ENCODE measurements at regions not wholly inside any gene's neighbourhood (a gene's known extent, or its start where the extent isn't known, plus 50 kb on each side); places are given as distances from the start of the nearest gene placed in this dataset.
A peak's percentile ranks its signal among the peaks of the same experiment; 100 is the strongest.

- peaks cover 26% of the 10 kb centered on the region for H3K4me1 Mint-ChIP-seq
- peaks cover 9% of the 10 kb centered on the region for H3K4me1 ChIP-seq
- no peaks in the 10 kb centered on the region for H3K36me3 Mint-ChIP-seq
- peaks cover 15% of the 10 kb centered on the region for H3F3A ChIP-seq (ENCODE audit: low read depth)
- no peak overlapping the region for H3K27ac ChIP-seq
- peak overlapping the region; percentile 94 for H3K4me2 ChIP-seq
- peak; percentile 82 for DNase-seq (ENCODE audit: low spot score)
- no peak for TF ChIP-seq CTCF (IDR thresholded peaks at IDR 0.05)
- peak; percentile 70 for TF ChIP-seq EZH2phosphoT487 (IDR thresholded peaks at IDR 0.05)
- TF ChIP-seq EZH2 (IDR thresholded peaks at IDR 0.05) = peak; percentile 72
- peak overlapping the region; percentile 44 for H3K4me3 ChIP-seq
- peaks cover 100% of the 10 kb centered on the region for H3K27me3 ChIP-seq
- no peaks in the 10 kb centered on the region for H3K9me3 ChIP-seq (ENCODE audit: low read depth)
- no peaks in the 10 kb centered on the region for H3K36me3 ChIP-seq
- H4K20me1 ChIP-seq (ENCODE audit: low read depth) = peaks cover 10% of the 10 kb centered on the region
- H3K79me2 ChIP-seq (ENCODE audit: low read depth) = no peaks in the 10 kb centered on the region
- H2AFZ ChIP-seq (replicated peaks) = peak overlapping the region; percentile 97
- H3K4me3 Mint-ChIP-seq = peak overlapping the region; percentile 94
- peaks cover 40% of the 10 kb centered on the region for H3K27me3 Mint-ChIP-seq (ENCODE audit: insufficient read depth, low read depth)
- H3K9ac ChIP-seq = no peak overlapping the region
- H3K9me3 Mint-ChIP-seq = no peaks in the 10 kb centered on the region
- peak overlapping the region; percentile 86 for H3K27ac Mint-ChIP-seq
Observed at GRCh38 chr10:22475651-22476600, 130.6 kb downstream of the SPAG6 start.

GRCh38 chr10:22476601-22477321, 131.5 kb downstream of the SPAG6 start:
- Histone ChIP-seq H3K79me2 (ENCODE audit: low read depth) (no peaks in the 10 kb centered on the region), H3K36me3 (no peaks in the 10 kb centered on the region), H3K27me3 (peaks cover 100% of the 10 kb centered on the region), H3K9ac (no peak overlapping the region), H3K4me1 (peaks cover 11% of the 10 kb centered on the region), H3F3A (ENCODE audit: low read depth) (peaks cover 17% of the 10 kb centered on the region), H3K4me2 (peak overlapping the region; percentile 94), H3K27ac (no peak overlapping the region), H3K4me3 (peak overlapping the region; percentile 44), H2AFZ (replicated peaks) (peak overlapping the region; percentile 97), H4K20me1 (ENCODE audit: low read depth) (peaks cover 10% of the 10 kb centered on the region), H3K9me3 (ENCODE audit: low read depth) (no peaks in the 10 kb centered on the region)
- no peaks in the 10 kb centered on the region for H3K36me3 Mint-ChIP-seq
- H3K9me3 Mint-ChIP-seq = no peaks in the 10 kb centered on the region
- peak overlapping the region; percentile 87 for H3K4me3 Mint-ChIP-seq
- H3K27me3 Mint-ChIP-seq (ENCODE audit: insufficient read depth, low read depth) = peaks cover 40% of the 10 kb centered on the region
- no peak overlapping the region for H3K27ac Mint-ChIP-seq
- H3K4me1 Mint-ChIP-seq = peaks cover 28% of the 10 kb centered on the region
- TF ChIP-seq CTCF (IDR thresholded peaks at IDR 0.05) (no peak), EZH2phosphoT487 (IDR thresholded peaks at IDR 0.05) (peak; percentile 9), EZH2 (IDR thresholded peaks at IDR 0.05) (peak; percentile 64)
- peak; percentile 64 for DNase-seq (ENCODE audit: low spot score)

- Histone ChIP-seq H2AFZ (replicated peaks) (peak overlapping the region; percentile 97), H3K4me3 (peak overlapping the region; percentile 44)
- no peaks in the 10 kb centered on the region for H3K36me3 Mint-ChIP-seq
Observed at GRCh38 chr10:22477334-22478287, 132.3 kb downstream of the SPAG6 start.

More at GRCh38 chr10:22477334-22478287, 132.3 kb downstream of the SPAG6 start:
- H3K79me2 ChIP-seq (ENCODE audit: low read depth) = no peaks in the 10 kb centered on the region
- peaks cover 36% of the 10 kb centered on the region for H3K4me1 Mint-ChIP-seq
- H3K27ac Mint-ChIP-seq = no peak overlapping the region
- peak; percentile 76 for DNase-seq (ENCODE audit: low spot score)
- H3K9me3 ChIP-seq (ENCODE audit: low read depth) = no peaks in the 10 kb centered on the region
- H3K27me3 Mint-ChIP-seq (ENCODE audit: insufficient read depth, low read depth) = peaks cover 42% of the 10 kb centered on the region
- peaks cover 10% of the 10 kb centered on the region for H4K20me1 ChIP-seq (ENCODE audit: low read depth)
- H3K4me3 Mint-ChIP-seq = peak overlapping the region; percentile 87
- H3K9me3 Mint-ChIP-seq = no peaks in the 10 kb centered on the region
- H3K36me3 ChIP-seq = no peaks in the 10 kb centered on the region
- H3K4me1 ChIP-seq = peaks cover 15% of the 10 kb centered on the region
- H3F3A ChIP-seq (ENCODE audit: low read depth) = peaks cover 20% of the 10 kb centered on the region
- H3K4me2 ChIP-seq = peak overlapping the region; percentile 94
- no peak overlapping the region for H3K9ac ChIP-seq
- TF ChIP-seq CTCF (IDR thresholded peaks at IDR 0.05) (no peak), EZH2 (IDR thresholded peaks at IDR 0.05) (peak; percentile 68), EZH2phosphoT487 (IDR thresholded peaks at IDR 0.05) (peak; percentile 47)
- H3K27me3 ChIP-seq = peaks cover 95% of the 10 kb centered on the region
- H3K27ac ChIP-seq = no peak overlapping the region

Measured in neural progenitor cell (in vitro differentiated cells).